NCI-H2107 treated with DMSO at 0.1 percent for 48 hours (cell line): ENCODE measurements at regions not wholly inside any gene's neighbourhood (a gene's known extent, or its start where the extent isn't known, plus 50 kb on each side); places are given as distances from the start of the nearest gene placed in this dataset.

Source experiments
- DNase-seq: peaks from one replicate; lab custom pipeline; 2025; ENCODE audit not compliant: unreplicated experiment; lab: John Stamatoyannopoulos, UW

DNA sequence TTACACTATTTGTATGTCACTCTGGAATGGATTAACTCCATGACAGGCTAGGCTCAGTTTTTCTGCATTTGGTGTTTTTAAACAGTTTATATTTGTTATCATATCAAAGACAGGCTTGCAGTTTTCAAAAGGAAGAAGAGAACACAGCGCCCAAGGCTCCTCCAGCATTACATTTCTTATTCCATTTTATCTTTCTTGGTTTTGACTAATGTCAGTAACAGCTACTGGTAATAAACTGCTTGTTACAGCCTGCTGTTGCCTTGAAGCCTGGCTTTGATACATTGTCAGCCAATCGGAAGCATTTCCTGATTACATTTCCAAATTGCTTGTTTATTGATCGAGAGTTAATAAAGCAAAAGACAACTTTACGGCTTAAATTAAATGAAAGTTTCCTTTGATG lies 166.0 kb upstream of the MDFIC start:
- no peak for DNase-seq

DNA sequence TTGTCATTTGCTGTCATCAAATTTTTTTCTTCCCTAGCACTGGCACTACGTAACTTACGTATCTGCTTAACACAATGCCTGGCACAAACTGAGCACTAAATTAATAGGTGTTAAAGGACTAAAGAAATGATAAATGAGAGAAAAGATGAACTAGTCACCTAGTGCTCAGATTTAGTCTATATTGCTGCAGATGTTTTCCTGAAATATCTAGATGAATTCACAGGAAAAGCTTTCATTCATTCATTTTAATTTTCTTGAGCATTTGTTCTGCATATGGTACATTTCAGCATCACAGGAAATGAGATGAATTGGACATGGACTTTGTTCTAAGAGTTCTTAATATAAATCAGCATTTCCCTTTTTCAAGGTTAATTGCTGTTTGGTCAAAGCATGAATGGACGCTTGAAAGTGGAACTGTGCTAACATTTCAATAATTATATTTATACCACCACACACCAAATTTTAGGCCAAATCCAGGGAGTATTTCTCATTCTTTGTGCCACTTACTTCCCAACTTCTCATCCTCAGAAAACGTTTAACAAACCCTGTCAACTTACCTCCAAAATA lies 163.2 kb upstream of the MDFIC start:
- no peak for DNase-seq

DNA sequence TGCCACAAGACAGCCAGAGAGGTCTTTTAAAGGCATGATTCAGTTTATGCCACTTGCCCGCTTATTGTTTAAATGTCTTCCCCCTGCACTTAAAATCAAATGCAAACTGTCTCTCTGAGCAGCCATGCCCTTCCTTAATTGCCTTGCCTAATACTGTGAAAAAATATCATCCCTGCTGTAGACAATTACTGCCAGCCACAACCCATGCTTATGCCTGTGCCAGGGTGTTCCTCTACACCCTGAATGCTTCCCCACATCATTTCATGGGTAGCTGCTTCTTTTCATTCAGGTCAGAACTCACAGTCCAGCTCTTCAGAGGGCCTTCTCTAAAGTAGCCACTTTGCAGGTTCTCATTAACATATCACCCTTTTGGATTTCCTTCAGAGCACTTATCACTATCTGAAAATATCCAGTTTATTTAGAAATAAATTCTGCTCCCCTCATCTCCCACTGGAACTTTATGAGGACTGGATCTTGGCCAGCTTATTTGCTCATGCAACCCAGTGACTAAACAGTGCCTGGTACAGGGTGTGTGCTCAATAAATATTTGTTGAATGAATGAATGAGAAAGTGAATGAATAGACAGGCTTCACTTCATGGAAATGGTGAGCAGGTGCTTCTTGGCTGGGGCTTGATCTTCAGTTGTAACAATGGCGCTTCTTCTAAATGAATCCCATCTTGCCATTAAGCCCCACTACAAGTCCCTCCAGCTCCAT lies 162.4 kb upstream of the MDFIC start:
- no peak for DNase-seq

DNA sequence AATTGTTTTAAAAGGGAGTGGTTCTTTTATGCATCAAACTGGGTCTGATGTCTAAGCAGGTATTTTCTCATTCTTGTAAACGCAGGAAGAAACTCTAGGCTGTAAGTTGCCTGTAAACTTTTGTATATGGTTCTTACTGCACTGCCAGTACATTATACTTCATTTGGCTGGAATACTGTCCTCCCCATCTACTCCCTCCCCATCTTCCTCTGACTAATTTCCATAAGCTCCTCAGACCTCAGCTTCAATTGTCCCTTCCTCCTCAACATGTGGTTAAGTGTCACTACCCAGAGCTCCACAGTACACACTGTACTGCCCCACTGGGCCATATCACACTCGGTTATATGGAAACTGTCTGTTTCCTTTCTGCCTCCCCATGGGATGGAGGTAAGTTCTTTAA lies 161.4 kb upstream of the MDFIC start:
- DNase-seq: no peak

DNA sequence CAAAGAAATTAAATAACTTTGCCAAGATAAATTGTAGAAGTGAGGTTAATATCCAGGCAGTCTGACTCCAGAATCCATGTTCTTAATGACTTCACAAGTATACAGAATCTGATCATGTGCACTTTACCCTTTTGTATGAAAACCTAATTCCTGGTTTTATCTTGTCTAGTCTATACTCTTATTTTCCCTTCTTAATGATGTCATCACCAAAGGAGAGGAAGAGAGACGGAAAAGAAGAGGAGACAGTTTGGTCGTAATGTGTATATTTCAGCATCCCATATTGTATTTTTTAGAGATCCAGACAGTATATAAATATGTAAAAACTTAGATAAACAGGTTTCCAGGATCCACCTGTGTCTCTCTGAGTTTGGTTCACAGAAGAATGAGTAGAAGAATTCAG lies 159.9 kb upstream of the MDFIC start:
- no peak for DNase-seq

DNA sequence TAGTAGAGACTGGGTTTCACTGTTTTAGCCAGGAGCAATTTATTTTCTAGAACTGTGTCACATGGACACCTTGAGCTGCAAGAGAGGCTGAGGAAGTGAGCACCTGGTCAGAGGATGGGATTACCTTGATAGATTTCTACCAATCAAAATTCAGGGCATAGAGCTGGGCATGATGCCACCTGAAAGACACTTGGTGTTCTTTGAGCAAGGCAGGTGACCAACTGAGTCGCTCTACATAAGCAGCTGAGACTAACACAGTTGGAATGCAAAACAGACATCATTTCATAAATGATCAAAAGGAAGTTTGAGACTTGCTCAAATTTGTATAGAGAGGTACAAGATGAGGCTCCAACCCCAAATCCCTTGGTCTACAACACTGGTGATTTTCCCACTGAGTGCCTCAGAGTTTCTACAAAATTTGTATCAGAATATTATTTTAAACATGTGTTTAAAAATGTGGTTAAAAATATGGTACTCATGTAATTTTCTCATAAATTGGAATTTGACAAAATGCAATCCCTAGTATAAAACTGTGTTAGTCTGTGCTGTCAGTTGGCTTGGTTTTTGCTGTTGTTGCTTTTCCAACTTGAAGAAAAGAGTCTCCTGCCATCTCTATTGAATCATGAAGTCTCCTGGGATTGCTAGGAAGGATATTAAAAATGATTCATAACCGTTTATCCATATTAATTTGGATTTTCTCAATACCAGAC lies 156.4 kb upstream of the MDFIC start:
- DNase-seq: no peak

DNA sequence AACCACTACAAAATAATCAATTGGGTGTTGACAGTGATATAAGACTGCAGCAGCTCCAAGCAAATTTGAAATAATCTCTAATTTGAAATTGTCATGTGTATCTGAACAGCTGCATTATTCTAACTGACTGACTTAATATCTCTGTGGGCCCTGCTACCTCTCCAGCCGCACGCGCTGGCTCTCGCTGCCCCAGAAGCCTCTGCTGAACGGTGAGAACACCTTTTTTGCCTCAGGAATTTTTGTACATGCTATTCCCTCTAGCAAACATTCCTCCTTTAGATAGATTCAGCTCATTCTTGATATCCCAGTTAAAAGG lies 155.9 kb upstream of the MDFIC start:
- no peak for DNase-seq

DNA sequence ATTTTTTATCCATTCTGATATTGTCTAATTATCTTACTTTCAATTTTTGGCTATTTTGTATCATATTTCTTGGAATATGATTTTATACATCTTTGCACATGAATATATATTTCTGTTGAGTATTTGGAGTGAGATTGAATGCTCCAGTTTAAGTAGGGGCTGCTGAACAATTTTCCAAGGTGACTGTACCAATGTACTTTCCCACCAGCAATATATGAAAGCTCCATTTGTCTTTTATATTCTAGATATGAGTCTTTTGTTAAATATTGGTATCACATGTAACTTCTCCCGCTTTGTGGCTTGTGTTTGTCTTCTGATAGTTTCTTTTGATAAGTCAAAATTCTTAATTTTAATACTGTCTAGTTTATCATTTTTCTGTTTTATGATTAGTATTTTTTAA lies 144.6 kb upstream of the MDFIC start:
- DNase-seq: no peak

DNA sequence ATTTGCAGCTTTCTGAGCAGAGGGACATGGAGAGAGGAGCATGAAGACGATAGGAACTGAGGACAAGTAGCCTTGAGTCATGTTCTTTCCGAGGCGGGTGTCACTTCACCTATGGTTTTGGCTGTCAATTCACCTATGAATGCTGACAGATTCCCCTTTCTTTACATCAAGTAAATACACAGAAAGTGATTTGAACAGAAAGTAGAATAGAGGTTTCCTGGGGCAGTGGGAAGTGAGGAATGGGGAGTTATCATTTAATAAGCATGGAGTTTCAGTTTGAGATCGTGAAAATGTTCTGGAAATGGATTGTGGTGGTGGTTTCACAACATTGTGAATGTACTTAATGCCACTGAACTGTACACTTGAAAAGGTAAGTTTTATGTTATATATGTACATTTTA lies 138.4 kb upstream of the MDFIC start:
- DNase-seq: no peak

DNA sequence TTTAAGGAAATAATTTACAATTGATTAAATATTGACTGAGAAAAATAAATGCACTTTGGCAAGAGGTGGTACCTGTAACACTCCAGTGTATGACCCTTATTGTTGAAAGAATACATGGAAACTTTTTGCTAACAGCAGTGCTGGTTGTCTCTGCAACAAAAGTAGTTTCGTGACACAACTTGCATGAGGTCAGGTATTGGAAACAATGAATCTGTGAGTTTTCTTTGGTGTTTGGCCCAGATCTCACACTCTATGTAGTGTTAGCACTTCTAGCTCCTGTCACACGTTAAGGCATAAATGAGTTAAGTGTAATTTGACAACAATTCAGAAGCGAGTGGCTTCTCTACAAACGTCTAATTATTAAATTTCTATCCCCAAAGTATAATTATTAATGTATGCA lies 137.7 kb upstream of the MDFIC start:
- no peak for DNase-seq

DNA sequence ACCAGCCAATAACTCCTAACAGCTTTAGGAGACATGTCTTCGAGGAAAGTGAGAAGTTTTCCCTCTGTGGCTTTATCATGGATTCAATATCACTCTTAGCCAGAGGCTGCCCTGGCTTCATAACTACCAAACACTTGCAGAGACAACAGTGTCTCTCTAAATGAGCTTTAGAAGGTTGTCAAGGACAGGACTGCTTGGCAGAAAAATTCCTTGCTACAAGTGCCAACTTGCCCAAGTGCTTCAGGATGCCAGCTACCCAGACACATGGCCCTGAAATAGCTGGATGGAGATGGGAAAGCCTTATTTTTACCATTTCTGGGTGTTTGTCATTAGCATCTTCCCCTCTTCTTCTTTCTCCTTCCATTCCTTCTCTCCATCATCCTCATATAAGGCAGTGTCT lies 137.1 kb upstream of the MDFIC start:
- DNase-seq: no peak

DNA sequence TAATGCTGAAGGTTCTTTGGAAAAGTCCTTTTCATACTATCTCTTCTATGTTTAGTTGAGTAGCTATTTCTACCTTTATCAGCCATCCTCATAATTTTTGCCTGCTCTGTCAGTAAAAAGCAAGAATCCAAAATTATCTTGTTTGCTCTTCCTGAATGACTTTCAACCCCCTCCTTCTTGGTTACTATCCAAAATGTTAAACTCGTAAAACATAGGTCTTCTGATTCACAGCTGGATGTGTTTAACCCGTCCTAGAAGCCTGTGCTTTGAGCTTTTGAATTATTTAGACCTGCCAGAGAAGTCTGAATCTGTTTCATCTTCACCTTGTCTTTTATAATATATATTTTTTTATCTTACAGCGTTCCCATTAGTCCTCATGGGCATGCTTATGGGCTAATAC lies 136.4 kb upstream of the MDFIC start:
- DNase-seq: no peak

DNA sequence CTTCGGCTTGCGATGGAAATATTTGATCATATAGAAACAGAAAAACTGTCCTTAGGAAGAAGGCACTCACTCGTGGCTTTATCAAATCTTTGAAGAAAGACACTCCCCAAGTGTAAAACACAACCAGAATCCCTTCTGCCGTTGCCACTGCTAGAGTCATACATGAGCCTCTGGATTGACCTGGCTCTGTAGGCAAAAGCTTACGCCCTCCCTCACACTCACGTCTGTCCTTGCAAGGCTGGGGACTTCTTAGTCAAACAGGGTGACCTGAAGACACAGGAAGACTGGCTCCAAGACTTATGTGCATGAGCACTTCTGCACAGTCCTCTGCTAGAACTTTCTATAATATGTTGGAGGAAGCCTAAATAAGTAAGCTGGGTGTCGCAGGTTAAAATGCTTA lies 135.4 kb upstream of the MDFIC start:
- no peak for DNase-seq

DNA sequence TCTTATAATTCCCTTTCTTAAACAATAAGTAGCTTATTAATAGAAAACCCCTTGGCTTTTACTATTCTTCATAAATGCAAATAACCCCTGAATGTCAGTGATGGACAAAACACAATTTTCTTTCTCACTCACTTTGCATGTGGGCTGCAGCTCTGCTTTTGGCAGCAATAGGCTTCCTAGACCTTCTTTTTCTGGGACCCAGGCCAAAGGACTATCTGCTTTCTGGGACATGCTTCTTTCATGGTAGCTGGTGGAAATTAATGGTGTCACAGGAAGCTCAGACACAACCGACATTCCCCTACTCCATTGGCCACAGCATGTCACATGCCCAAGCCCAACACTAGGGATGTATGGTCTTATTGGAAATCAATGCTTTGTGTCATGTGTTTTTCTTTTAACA lies 134.3 kb upstream of the MDFIC start:
- DNase-seq: no peak

DNA sequence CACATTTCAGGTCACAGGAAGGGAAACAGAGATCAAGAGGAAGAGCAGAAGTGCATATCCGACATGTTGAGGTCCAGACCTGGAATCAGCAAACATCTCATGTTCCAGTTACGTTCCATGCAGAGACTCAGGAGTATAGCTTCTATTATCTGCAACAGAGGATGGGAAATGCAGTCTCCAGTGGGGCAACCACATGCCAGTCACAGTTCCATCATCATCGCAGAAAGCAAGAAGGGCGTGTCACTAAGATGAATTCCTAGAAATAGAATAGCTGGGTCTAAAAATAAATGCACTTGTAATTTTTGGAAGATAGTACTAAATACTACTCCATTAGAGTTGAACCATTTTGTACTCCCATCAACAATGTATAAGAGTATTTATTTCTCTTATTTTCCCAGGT lies 133.2 kb upstream of the MDFIC start:
- DNase-seq: no peak

DNA sequence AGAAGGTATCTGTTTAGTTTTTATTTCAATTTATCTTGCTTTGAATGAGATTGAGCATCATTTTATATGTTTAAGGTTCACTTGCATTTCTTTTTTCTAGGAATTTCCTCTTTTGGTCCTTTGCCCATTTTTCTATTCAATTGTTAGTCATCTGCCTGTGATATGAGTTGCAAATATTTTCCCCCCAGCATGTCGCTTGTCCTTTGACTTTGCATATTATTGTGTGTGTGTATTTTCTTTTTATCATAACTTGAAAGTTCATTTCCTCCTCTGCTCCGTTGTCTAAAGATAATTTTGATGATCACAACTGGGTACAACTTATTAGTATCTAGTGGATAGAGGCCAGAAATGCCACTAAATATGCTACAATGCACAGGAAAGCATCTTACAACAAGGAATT lies 132.7 kb upstream of the MDFIC start:
- no peak for DNase-seq

DNA sequence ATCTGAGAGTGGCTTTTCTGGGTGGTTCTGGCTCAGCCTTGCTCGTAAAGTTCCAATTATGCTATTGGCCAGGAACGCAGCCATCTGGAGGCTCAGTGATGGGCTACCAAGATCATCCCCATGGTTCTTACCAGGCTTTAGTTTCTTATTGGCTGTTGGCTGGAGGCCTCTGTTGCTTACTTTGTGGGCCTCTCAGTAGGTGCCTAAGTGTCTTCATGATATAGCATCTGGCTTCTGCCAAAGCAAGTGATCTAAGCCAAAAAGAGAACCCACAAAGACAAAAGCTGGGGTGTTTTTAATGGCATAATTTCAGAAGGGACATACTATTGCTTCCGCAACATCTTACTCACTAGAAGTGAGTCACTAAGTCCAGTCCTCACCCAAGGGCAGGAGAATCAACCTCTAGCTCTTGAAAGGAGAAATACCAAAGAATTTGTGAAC lies 132.0 kb upstream of the MDFIC start:
- DNase-seq: no peak

DNA sequence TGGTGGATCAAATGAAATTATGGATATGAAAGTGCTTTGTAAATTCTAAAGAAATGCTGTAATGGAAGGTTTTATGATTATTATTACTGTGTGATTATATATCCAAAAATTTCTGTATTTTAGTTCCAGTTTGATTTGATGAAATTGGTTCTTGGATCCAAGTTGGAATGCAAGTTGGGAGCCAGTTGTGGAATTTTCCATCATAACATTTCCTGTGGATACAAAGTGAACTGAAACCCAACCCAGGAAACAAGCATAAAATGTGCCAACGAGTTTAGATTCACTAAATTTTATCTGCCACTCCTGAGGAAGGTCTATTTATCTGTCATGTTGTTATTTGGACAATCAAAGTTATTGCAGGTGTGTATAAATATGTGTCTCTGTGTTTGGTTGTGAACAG lies 131.4 kb upstream of the MDFIC start:
- DNase-seq: no peak

DNA sequence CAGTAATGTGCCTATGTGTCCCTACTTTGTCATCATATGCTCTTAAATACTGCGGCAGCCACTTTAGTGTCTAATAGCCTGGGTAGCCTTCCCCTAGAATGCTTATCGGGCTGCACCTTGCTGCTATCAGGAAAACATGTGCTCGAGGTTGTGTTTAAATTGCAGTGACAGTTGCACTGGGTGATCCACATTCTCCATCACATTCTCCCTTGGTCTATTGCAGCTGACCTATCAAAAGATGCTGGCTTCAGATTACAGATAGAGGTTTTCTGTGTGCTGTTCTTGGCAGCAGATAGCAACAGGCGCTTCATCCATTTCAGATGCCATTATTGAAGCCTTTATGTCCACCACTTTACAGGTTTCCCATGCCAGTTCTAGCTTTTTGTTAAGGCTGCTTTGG lies 130.1 kb upstream of the MDFIC start:
- peak; percentile 1 for DNase-seq

DNA sequence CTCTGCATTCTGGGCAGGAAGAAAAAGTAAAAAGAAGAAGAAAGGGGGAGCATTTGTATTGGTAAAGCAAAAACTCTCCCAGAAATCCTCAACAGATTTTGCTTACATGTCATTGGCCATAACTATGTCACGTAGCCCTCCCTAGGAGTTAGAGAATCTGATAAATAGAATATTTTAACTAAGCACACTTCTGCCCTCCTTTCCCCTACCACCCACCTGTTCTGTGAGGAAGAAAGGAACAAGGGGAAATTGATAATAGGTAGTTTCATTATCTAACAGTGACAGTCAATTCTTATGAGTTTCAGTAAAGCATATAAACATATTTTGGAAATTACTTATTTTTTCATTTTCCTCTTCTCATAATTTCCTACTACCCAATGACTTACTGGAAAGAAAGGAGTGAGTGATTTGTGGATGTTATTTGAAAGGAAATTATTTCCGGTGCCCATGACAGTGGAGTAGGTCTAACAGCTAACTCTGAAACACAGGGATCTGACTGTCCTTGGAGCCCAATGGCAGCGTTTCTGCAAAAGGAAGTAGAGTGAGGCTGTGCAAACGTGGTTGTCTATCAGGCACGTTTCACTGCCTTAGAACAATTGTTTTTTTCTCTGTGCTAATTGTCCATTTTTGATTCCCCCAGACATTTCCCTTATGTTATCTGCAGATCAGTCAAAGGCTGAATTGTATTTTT lies 128.6 kb upstream of the MDFIC start:
- no peak for DNase-seq

DNA sequence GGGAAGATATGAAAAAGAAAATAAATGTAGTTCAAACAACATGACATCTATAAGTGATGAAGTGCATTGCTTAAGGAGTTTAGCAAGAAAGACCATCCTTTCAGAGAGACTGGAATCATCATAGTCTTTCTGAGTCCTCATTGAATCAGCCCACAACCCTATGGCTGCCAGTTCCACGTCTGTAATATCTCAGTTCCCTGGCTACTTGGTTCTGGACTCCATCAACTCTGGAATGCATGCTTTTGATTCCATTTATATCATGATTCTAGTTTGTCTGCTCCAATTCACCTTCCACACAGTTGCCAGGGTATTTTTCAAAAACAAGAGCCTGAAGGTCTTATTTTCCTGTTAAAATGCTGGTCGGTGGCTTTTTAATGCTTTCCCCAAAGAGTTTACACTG lies 126.4 kb upstream of the MDFIC start:
- no peak for DNase-seq

DNA sequence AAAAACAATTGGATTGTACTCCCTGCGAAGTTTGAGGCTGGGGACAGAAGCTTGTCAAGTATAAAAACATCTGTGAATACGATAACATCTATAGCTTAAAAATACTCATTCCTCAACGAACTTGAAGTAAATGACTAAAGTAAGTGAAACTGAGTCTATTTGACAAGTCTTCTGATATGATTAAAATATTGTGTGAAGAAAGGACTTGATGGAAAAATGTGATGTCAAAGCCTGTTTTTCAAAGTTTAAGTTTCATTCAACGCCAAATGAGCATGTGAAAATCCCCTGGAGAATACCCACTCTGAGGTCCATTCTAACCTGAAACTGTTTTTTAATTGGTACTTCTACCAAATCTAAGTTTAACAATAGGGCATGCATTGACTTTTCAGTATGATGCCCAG lies 122.3 kb upstream of the MDFIC start:
- DNase-seq: no peak
